GM21390 (cell line): ENCODE measurements at regions not wholly inside any gene's neighbourhood (a gene's known extent, or its start where the extent isn't known, plus 50 kb on each side); places are given as distances from the start of the nearest gene placed in this dataset.

ENCODE experiments used
- ATAC-seq: cut with Tn5 transposase; IDR thresholded peaks from one replicate; pipeline ENCODE4 v1.9.1; 2021; ENCODE audit not compliant: unreplicated experiment

GRCh38 chr7:96416116-96416515, 94.2 kb upstream of the SLC25A13 start:
- no peak for ATAC-seq

GRCh38 chr7:96415293-96415940, 93.5 kb upstream of the SLC25A13 start:
- no peak for ATAC-seq

GRCh38 chr7:96414931-96415292, 93.0 kb upstream of the SLC25A13 start:
- peak; percentile 92 for ATAC-seq

- ATAC-seq, result no peak
Measured at GRCh38 chr7:96410126-96410839, 88.4 kb upstream of the SLC25A13 start.

- no peak for ATAC-seq
Measured at GRCh38 chr7:96408881-96409280, 87.0 kb upstream of the SLC25A13 start.

GRCh38 chr7:96407427-96407826, 85.5 kb upstream of the SLC25A13 start:
- no peak for ATAC-seq

DNA sequence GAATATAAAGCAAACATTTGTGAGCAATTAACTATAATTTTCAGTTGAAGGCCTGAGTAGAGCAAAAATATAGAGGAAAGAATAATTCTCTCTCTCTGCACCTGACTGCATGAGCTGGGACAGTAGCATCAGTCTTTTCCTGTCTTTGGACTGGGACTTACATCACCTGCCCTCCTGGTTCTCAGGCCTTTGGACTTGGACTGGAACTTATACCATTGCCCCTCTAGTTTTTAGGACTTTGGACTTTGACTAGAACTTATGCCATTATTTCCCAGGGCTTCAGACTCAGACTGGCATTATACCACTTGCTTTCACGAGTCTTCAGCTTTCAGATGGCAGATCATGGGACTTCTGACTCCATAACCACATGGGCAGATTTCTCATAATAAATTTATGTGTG, 81.0 kb upstream of the SLC25A13 start:
- no peak for ATAC-seq

- no peak for ATAC-seq
Measured at GRCh38 chr7:96401200-96401599, 79.3 kb upstream of the SLC25A13 start.

- ATAC-seq, result no peak
Measured at GRCh38 chr7:96400518-96400917, 78.6 kb upstream of the SLC25A13 start.

DNA sequence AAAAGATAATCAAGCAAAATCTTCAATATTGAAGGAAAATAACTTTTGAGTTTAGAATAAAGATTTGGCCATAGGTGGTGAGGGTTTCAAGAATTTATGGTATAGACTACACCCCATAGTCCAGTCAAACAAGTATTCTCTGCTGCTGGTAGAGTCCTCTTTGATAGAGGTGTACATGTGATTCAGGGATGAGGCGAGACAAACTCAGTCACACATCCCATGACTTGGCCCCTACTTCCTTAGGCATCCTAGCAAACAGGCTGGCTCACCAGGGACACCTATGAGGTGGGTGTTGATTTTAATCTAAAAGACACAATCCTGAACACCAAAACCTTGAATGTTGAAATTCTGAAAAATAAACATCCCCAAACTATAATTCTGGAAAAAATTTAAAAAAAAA, 78.1 kb upstream of the SLC25A13 start:
- ATAC-seq, result no peak

- ATAC-seq, result no peak
Measured at GRCh38 chr7:96397936-96398598, 76.2 kb upstream of the SLC25A13 start.

GRCh38 chr7:96388620-96389383, 66.9 kb upstream of the SLC25A13 start:
- no peak for ATAC-seq

- ATAC-seq, result no peak
Measured at GRCh38 chr7:96388166-96388565, 66.3 kb upstream of the SLC25A13 start.

DNA sequence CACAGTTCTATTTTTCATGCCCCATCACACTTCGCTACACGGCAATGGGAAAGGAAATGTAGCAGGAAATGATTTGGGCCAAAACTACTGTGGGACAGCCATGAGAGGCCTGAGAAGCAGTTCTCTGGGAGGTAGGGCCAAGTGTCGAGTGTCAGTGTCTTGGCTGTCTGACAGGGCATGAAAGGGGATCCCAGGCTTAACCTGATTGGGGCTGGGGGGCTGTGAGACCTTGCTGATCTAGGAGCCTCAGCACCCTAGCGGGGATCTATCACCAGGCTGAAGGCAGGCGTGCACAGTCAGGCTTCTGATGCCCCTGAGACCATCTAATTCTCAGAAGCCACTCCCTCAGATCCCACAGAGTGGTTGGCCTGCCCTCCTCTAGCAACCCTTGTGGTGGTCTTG, 58.2 kb upstream of the SLC25A13 start:
- no peak for ATAC-seq

GRCh38 chr7:96377399-96377798, 55.5 kb upstream of the SLC25A13 start:
- no peak for ATAC-seq
